ENCODE measurements at regions not wholly inside any gene's neighbourhood (a gene's known extent, or its start where the extent isn't known, plus 50 kb on each side); places are given as distances from the start of the nearest gene placed in this dataset.

GRCh38 chr3:89740881-89741177 lies 633.4 kb downstream of the EPHA3 start (continued):
- TF ChIP-seq USF2 (CRISPR knock-in tag; IDR thresholded peaks at IDR 0.05): no peak
- TF ChIP-seq ZNF282 (CRISPR knock-in tag; IDR thresholded peaks at IDR 0.05): no peak
- no peak for TF ChIP-seq GABPB2 (CRISPR knock-in tag; conservative IDR thresholded peaks at IDR 0.05)
- TF ChIP-seq NONO (IDR thresholded peaks at IDR 0.05; ENCODE audit: low read depth in 2 of 2, low read length in 1 of 2): no peak
- TF ChIP-seq SIN3B (IDR thresholded peaks at IDR 0.05; ENCODE audit: low read depth): no peak
- no peak for TF ChIP-seq CBX2 (IDR thresholded peaks at IDR 0.05; ENCODE audit: insufficient read depth, low read length, poor library complexity, severe bottlenecking)
- TF ChIP-seq SRSF9 (IDR thresholded peaks at IDR 0.05; ENCODE audit: borderline replicate concordance, low read depth, low read length): no peak

GRCh38 chr3:89742546-89742945 lies 635.1 kb downstream of the EPHA3 start:
- FAIRE-seq: no peak
- H3K27ac ChIP-seq (ENCODE audit: extremely low read depth, low read depth, low read length): no peak overlapping the region
- TF ChIP-seq MTA1 (IDR thresholded peaks at IDR 0.05; ENCODE audit: borderline replicate concordance) (no peak), HLTF (IDR thresholded peaks at IDR 0.05) (no peak), CHAMP1 (IDR thresholded peaks at IDR 0.05) (no peak), CEBPG (CRISPR knock-in tag; IDR thresholded peaks at IDR 0.05) (no peak), CEBPG (tag; conservative IDR thresholded peaks at IDR 0.05 in 1 of 2, IDR thresholded peaks at IDR 0.05 in 1 of 2) (no peak), ETV6 (IDR thresholded peaks at IDR 0.05; ENCODE audit: borderline replicate concordance in 1 of 2, low read depth in 2 of 2, low read length in 1 of 2) (no peak), ETV6 (CRISPR knock-in tag; IDR thresholded peaks at IDR 0.05; ENCODE audit: borderline replicate concordance) (no peak), NELFE (IDR thresholded peaks at IDR 0.05; ENCODE audit: insufficient read depth, insufficient read length) (no peak), ZBTB26 (CRISPR knock-in tag; IDR thresholded peaks at IDR 0.05) (no peak), ZBTB43 (CRISPR knock-in tag; IDR thresholded peaks at IDR 0.05) (no peak), FOXK1 (CRISPR knock-in tag; IDR thresholded peaks at IDR 0.05; ENCODE audit: borderline replicate concordance) (no peak), ZNF77 (CRISPR knock-in tag; IDR thresholded peaks at IDR 0.05) (no peak)

More at GRCh38 chr3:89742546-89742945, 635.1 kb downstream of the EPHA3 start:
- WGBS (ENCODE audit: insufficient coverage, low coverage, missing lambda C conversion rate): 6% methylated on average over 2 of the region's 2 CpGs
- Histone ChIP-seq H3K9me1 (ENCODE audit: control insufficient read depth, insufficient read depth, low read length) (no peaks in the 10 kb centered on the region), H3K4me3 (no peak overlapping the region), H3K9me3 (replicated peaks; ENCODE audit: control insufficient read depth, insufficient read depth, low read depth, low read length) (no peaks in the 10 kb centered on the region), H3K4me2 (ENCODE audit: insufficient read depth, low read length) (no peak overlapping the region), H3K79me2 (ENCODE audit: control insufficient read depth, insufficient read depth, low read length) (no peaks in the 10 kb centered on the region), H3K9ac (ENCODE audit: insufficient read depth in 1 of 2, low read depth in 2 of 2, low read length in 2 of 2) (no peak overlapping the region), H2AFZ (ENCODE audit: low read depth, low read length) (no peak overlapping the region), H3K4me1 (replicated peaks in 1 of 2; ENCODE audit: control insufficient read depth in 2 of 2, insufficient read depth in 2 of 2, low read length in 2 of 2) (no peaks in the 10 kb centered on the region), H3K36me3 (ENCODE audit: control insufficient read depth, insufficient read depth, low read length) (no peaks in the 10 kb centered on the region), H3K27me3 (ENCODE audit: control insufficient read depth in 2 of 2, insufficient read depth in 2 of 2, low read length in 2 of 2) (no peaks in the 10 kb centered on the region), H4K20me1 (replicated peaks; ENCODE audit: control insufficient read depth, insufficient read depth, low read length) (no peaks in the 10 kb centered on the region)
- ChIA-PET CTCF (ENCODE audit: low intra/inter-chr PET ratio) (no interaction called here), POLR2A (no interaction called here)
- DNase-seq (ENCODE audit: extremely low read depth in 1 of 4, low spot score in 3 of 4) (no peak), ATAC-seq (no peak)
- in situ Hi-C loops (cut with MboI): no loop called here
- no TSS peak for BruUV-seq (replicated peaks)
- intact Hi-C loops (cut with micrococcal nuclease): no loop called here
